ENCODE measurements at regions not wholly inside any gene's neighbourhood (a gene's known extent, or its start where the extent isn't known, plus 50 kb on each side); places are given as distances from the start of the nearest gene placed in this dataset.

DNA sequence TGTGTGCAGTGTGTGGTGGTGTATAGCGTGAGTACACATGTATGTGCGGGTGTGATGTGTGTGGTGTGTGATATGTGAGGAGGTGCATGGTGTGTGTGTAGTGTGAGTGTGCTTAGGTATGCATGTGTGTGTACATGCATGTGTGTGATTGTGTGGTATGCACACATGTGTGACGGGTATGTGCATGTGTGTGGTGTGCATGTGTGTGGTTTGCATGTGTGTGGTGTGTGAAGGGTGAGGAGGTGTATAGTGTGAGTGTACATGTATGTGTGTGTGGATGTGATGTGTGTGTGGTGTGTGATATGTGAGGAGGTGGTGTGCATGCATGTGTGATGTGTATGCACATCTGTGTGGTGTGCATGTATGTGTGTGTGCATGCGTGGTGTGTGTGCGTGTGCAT is 105.6 kb downstream of the CMPK2 start:
- DNase-seq: no peak

GRCh38 chr2:6764968-6765723 is 100.6 kb downstream of the CMPK2 start:
- DNase-seq: no peak

DNA sequence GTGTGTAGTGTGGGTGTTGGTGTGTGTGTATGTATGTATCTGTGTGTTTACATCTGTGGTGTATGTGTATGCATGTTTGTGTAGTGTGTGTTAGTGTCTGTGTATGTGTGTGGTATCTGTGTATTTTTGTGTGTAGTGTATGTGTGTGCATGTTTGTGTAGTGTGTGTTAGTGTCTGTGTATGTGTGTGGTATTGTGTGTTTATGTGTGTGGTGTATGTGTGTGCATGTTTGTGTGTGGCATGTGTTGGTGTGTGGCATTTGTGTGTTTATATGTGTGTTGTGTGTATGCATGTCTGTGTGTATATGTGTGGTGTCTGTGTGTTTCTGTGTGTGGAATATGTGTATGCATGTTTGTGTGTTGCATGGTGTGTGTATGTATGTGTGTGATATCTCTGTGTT is 96.4 kb downstream of the CMPK2 start:
- DNase-seq: no peak

- no peak for DNase-seq
Observed at GRCh38 chr2:6770006-6770405, 95.7 kb downstream of the CMPK2 start.

- DNase-seq: no peak
Observed at GRCh38 chr2:6771634-6772611, 93.8 kb downstream of the CMPK2 start.

- DNase-seq: peak; percentile 68
Observed at GRCh38 chr2:6773007-6773693, 92.6 kb downstream of the CMPK2 start.

DNA sequence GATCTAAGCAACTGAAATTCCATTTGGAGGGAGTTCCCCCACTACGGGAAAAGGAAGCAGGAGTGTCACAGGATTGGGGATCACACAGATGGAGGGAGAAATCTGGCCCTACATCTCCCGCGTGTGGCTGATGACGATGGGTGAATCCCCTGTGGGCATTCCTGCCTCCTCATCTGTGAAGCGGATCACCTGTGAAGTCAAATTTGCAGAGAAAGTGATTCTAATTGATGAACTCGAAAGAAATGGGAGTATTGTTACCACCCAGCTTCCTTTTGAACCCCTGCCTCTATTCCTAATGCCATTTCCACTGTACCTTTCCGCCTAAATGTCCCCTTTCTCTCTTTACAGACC is 92.0 kb downstream of the CMPK2 start:
- DNase-seq: no peak

- DNase-seq: no peak
Observed at GRCh38 chr2:6776125-6776524, 89.6 kb downstream of the CMPK2 start.

GRCh38 chr2:6777626-6778025 is 88.1 kb downstream of the CMPK2 start:
- no peak for DNase-seq

DNA sequence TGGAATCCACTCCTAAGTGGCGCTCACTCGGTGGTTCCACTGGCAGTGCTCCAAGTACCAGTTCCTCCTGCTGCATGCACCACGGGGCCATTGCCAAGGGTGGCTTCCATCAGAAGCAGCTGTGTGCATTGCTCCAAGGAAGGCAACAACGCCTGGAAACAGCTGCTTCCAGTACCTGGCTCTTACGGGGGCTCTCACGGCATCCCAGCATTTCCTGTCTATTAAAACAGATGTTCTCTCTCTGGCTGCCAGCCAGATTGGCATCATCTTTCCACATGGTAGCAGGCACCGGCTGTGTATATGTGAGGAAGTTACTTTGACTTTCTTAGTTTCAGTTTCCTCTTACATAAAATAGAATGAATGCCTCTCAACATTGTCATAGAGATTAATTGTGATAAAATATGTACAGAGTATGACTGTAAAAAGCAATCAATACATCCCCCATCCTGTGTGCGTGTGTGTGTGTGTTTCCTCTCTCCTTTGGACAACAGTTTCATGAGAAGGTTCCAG is 84.9 kb downstream of the CMPK2 start:
- no peak for DNase-seq

GRCh38 chr2:6782517-6783237 is 83.0 kb downstream of the CMPK2 start:
- DNase-seq: no peak

- DNase-seq: no peak
Observed at GRCh38 chr2:6783238-6783614, 82.5 kb downstream of the CMPK2 start.

DNA sequence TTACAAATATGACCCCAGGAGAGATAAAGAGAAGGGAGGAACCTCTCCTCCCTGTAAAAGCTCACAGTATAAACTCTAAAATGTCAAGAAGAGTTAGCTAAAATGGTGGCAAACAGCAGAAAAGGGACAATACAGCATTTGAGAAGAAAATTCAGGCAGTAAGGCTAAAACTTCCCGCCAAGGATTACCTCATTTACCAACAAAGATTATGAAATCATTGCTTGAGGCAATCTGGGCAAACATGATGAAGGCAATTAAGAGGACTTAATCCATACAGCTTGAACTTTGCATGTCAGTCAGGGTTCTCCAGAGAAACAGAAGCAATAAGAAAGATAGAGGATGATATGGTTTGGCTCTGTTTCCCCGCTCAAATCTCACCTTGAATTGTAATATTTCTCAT is 81.4 kb downstream of the CMPK2 start:
- no peak for DNase-seq

GRCh38 chr2:6785493-6785892 is 80.2 kb downstream of the CMPK2 start:
- DNase-seq: no peak

- no peak for DNase-seq
Observed at GRCh38 chr2:6787376-6787775, 78.3 kb downstream of the CMPK2 start.

GRCh38 chr2:6788614-6789013 is 77.1 kb downstream of the CMPK2 start:
- DNase-seq: no peak

GRCh38 chr2:6789559-6790138 is 76.1 kb downstream of the CMPK2 start:
- DNase-seq: no peak

- DNase-seq: no peak
Observed at GRCh38 chr2:6791682-6792081, 74.0 kb downstream of the CMPK2 start.

GRCh38 chr2:6792883-6793282 is 72.8 kb downstream of the CMPK2 start:
- DNase-seq: no peak

DNA sequence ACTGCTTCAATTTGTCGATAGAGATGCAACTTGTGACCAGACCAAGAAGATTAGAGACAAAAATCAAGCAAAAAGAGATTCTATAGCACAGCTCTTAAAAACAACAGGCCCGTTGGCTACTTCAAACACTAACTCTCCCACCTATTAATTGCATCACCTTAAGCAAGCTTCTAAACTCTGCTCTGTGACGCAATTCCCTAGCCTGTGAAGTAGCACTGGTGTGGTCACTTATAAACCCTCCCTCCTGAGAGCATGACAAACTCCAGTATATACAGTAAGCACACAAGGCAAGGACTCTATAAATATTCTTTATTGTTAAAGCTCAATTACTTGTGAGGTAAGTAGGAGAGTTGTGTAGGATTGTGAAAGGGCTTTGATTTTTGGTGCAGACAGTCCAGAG is 72.3 kb downstream of the CMPK2 start:
- no peak for DNase-seq

DNA sequence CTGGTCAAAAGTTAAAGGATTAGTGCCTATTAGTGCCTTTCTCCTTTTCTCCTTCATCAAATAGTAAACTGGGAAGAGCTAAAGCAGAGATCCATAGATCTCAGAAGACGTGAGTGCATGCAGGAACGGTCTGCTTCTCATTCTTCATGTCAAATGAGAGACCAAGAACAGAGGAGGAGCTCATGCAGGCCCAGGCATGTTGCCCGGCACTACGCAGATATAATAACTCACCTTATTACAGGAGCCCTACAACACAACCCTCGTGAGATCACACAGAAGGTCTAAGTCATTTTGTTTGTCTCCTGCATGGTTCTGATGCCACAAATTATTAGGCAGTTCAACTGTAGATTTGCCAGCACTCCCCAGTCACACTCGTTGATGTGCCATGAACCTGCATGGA is 71.8 kb downstream of the CMPK2 start:
- no peak for DNase-seq

- no peak for DNase-seq
Observed at GRCh38 chr2:6794448-6794847, 71.3 kb downstream of the CMPK2 start.
